ENCODE measurements at regions not wholly inside any gene's neighbourhood (a gene's known extent, or its start where the extent isn't known, plus 50 kb on each side); places are given as distances from the start of the nearest gene placed in this dataset.
"Not testable (repeated sequence)": the region's sequence is repeated elsewhere in the genome, so short reads cannot be mapped to it uniquely, and the experiment has no call there.

- DNase-seq (ENCODE audit: low read depth), result no peak
These were observed 540.7 kb upstream of the TMEFF2 start for GRCh38 chr2:192735447-192735846.

GRCh38 chr2:192729369-192729768, 534.6 kb upstream of the TMEFF2 start:
- no peak for DNase-seq (ENCODE audit: low read depth)

DNA sequence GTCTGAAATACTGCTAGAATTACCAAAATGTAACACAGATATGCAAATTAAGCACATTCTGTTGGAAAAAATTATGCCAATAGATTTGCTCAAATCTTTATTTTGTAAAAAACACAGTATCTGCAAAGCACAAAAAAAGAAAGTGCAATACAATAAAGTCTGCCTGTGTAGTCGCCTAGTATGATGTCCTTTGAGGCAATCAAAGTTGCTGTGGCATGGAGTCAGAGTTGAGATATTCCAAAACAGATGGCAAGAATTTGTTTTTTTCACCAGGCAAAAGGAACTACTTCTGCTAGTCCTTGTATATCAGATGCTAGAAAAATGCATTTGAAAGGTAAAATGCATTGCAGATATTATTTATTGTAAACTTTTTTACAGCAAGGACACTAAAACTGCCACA, 531.3 kb upstream of the TMEFF2 start:
- no peak for DNase-seq (ENCODE audit: low read depth)

DNA sequence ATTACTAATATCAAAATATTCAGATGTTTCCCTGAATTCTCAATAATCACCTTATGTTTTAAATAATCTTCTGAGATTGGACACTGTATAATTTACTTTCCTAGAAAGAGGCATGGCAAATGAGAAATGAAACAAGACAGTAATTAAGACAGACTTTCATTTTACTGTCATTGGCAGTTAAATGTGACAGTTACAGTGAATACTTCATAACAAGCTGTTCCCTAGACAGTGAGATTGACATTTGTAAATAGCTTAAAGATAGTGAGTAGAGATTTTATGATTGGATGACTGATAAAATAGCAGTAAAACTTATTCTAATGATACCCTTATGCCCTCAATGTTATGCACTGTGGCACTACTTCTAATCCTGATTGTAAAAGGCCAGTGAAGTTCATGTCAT, 524.9 kb upstream of the TMEFF2 start:
- no peak for DNase-seq (ENCODE audit: low read depth)

- DNase-seq (ENCODE audit: low read depth), result no peak
These were observed 523.6 kb upstream of the TMEFF2 start for GRCh38 chr2:192718340-192718739.

DNA sequence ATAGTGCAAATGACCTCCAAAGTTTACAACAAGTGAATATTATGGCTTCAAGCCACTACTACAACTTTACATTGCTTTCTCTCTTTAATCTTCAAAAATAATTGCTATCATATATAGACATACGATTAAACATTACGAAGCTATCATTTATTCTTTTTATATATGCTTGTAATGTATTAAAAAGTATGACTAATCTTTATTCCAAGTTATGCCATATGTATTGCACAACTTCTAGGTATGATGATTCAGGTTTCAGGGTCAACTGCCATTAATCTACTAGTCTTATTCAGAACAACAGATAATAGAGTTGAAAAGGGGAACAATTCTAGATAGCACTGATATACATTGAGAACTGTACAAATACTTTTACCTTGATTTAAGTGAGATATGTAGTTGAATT, 506.2 kb upstream of the TMEFF2 start:
- no peak for DNase-seq (ENCODE audit: low read depth)

- DNase-seq (ENCODE audit: low read depth), result no peak
These were observed 503.1 kb upstream of the TMEFF2 start for GRCh38 chr2:192697880-192698279.

DNA sequence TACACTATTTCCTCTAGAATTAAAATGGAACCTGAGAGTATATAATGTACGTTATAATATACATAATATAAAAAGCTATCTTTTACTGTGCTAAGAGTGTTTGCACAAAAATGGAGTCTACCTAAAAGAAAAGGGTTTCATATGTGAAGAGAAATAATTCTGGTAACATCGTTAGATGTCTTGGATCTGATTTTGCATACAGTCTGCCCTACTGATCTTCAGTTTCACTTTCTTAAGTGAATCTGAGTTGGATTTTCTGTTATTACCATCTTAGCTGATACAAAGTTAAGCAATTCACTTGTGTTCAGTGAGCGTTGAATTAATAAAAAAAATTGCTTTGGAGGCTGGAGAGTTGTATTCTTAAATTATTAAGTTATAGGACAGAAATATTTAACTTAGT, 502.1 kb upstream of the TMEFF2 start:
- DNase-seq (ENCODE audit: low read depth), result no peak

- DNase-seq (ENCODE audit: low read depth), result no peak
These were observed 492.3 kb upstream of the TMEFF2 start for GRCh38 chr2:192687015-192687414.

DNA sequence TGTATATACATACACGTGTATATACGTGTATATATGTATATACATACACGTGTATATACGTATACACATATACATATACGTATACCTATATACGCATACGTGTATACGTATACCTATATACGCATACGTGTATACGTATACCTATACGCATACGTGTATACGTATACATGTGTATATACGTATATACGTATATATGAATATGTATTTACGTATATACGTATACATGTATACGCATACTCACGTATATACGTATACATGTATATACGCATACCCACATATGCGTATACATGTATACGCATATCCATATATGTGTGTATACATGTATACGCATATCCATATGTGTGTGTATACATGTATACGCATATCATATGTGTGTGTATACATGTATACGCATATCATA, 487.8 kb upstream of the TMEFF2 start:
- not testable (repeated sequence) for DNase-seq (ENCODE audit: low read depth)

GRCh38 chr2:192675681-192676080, 480.9 kb upstream of the TMEFF2 start:
- no peak for DNase-seq (ENCODE audit: low read depth)

DNA sequence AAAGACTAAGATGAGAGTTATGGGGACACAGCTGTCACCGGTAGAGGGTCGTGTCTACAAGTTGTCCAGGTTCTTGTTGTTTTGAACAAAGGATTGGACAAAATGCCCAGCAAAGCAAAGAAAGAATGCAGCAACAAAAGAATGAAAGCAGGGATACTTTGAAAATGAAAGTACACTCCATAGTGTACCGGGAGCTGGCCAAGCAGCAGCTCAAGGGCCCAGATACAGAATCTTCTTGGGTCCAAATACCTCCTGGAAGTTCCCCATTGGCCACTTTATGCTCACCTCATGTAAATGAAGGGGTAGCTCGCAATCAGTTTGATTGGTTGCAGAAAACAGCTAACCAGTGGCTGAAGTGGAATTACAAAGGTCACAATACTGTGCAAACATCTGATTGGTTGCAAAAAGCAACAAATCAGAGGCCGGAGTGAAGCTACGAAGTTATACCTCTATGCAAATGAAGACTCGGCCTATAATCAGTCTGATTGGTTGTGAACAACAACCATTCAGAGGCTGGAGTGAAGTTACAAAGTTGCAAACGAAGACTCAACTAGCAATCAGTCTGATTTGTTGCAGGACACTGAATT, 474.9 kb upstream of the TMEFF2 start:
- peak; percentile 41 for DNase-seq (ENCODE audit: low read depth)

GRCh38 chr2:192660555-192660954, 465.8 kb upstream of the TMEFF2 start:
- DNase-seq (ENCODE audit: low read depth), result not testable (repeated sequence)

- DNase-seq (ENCODE audit: low read depth), result no peak
These were observed 462.6 kb upstream of the TMEFF2 start for GRCh38 chr2:192657362-192657761.

DNA sequence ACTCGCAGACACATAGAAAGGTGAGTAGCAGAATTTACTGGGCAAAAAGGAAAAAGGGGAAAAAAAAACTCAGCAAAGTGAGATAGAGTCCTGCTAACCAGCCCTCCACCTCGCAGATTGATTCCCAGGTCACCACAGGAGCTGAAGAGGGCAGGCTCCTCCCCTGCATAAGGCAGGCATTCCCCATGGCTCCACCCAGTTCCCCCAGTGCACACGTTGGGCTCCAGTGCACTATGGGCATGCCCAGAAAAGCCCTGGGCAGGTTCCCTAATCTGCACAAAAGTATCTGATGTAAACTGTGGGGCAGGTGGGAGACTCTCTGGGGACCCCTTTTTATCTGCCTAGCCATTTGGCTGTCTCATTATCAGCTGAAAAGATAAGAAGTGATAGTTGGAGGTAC, 461.2 kb upstream of the TMEFF2 start:
- no peak for DNase-seq (ENCODE audit: low read depth)

DNA sequence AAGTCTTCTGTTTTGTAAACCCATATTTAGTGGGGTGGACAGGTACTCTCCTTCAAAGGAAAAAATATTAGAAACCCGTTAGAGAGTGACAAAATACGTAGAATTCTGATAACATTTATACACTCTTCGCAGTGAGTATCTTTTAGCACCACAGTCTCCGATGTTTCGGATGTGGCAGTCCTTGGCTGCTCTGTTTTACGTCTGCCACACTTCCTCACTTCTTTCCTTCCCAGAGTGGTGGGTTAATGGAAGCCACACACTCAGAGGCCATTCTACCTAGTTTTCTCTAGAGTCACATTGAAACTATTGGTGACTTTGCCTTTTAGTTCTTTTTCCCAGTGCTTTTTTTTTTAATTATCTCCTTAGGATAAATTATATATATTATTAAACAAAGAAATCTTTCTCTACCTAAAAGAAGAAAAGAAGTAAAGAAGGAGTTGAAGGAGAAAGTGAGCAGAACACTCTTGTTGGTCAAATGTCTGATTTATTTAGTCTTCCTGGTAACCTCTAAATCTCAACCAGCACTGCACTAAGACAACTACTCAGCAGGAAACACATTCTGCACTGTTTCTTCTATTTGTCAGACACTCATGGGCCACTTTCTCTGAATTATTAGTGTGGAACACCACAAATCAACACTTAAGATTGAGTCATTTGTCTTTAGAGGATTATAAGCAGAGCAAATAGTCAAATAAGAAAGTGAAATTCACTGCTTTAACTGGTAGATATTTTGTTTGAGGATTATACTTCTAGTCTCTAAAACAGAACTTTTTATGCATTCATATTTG, 451.3 kb upstream of the TMEFF2 start:
- DNase-seq (ENCODE audit: low read depth), result no peak

DNA sequence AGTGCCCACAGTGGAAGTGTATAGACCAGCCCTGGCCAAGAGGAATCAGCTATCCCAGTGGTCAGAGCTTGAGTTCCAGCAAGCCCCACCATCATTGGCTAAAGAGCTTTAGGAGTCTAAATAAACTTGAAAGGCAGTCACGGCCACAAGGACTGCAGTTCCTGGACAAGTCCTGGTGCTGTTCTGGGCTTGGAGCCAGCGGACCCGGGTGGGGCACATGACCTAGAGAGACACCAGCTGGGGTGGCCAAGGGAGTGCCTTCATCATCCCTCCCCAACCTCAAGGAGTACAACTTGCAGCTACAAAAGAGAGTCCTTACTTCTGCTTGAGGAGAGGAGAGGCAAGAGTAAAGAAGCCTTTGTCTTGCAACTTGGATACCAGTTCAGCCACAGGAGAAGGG, 439.8 kb upstream of the TMEFF2 start:
- peak; percentile 1 for DNase-seq (ENCODE audit: low read depth)

DNA sequence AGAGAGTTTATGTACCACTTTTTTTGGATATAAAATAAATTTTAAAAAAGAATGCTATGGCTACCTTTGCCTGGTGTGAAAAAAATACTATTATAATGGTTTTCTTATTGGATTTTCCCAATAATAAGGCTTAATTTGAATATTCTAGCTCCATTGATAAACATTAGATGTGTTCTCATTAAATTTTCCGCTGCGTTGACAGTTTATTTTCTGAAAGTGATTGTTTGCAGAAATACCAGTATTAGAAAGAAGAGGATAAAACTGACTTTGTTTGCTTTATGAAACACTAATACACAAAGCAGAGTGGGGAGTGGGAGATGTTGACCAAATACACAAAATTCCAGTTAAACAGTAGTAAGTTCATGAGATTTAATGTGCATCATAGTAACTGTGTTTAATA, 433.3 kb upstream of the TMEFF2 start:
- no peak for DNase-seq (ENCODE audit: low read depth)

GRCh38 chr2:192615105-192615504, 420.4 kb upstream of the TMEFF2 start:
- DNase-seq (ENCODE audit: low read depth), result no peak

DNA sequence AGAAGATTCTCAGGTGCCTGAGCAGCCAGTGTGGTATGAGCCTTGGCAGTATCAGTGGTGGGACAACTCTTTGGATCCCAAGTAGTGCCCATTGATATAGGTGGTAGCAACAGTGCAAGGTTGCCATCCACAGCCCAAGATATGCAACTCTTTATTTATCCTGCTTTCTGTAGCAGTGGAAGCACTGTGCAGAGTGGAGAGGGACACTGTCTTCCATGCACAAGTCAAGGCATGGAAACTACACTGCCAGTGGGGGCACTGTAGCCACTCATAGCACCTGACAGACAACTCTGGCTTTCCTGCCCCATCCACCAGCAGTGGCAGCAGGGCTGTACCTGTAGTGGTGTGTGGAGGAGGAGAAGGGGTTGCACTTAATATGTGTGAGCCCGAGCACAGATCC, 409.6 kb upstream of the TMEFF2 start:
- no peak for DNase-seq (ENCODE audit: low read depth)

DNA sequence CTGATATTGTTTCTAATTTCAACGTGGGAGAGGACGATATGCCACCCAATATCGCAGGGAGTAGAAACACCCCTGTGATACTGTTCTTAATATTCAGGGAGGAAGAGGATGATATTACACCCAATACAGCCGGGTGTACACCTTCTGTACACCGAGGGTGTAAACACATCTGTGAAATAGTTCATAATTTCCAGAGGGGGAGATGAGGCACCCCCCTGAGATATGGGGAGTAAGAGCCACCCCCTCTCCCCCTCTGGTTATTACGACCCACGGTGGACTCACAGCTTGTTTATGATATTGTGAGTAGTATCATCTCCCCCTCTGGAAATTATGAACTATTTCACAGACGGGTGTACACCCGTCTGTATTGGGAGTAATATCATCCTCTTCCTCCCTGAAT, 403.9 kb upstream of the TMEFF2 start:
- not testable (repeated sequence) for DNase-seq (ENCODE audit: low read depth)

- DNase-seq (ENCODE audit: low read depth), result no peak
These were observed 398.8 kb upstream of the TMEFF2 start for GRCh38 chr2:192593561-192593960.

DNA sequence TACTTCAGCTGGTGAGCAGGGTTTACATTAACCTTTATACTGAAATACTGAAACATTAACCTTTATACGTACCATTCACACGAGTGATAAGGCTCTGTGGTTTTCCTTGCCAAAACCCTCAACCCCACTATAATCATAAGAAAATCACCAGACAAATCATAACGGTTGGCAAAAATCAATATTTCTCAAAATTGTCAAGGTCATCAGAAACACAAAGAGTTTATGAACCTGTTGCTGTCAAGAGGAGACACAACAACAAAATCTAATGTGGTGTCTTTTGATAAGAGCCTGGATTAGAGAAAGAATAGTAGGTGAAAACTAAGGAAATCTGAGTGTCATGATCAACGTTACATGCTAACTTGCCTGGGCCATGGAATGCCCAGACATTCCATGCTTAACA, 396.9 kb upstream of the TMEFF2 start:
- no peak for DNase-seq (ENCODE audit: low read depth)
